HG03159 (cell line): ENCODE measurements at regions not wholly inside any gene's neighbourhood (a gene's known extent, or its start where the extent isn't known, plus 50 kb on each side); places are given as distances from the start of the nearest gene placed in this dataset.
"Not testable (repeated sequence)": the region's sequence is repeated elsewhere in the genome, so short reads cannot be mapped to it uniquely, and the experiment has no call there.

ENCODE experiments used
- ATAC-seq: cut with Tn5 transposase; IDR thresholded peaks from one replicate; pipeline ENCODE4 v1.9.1; 2021; ENCODE audit warnings: mild to moderate bottlenecking, moderate library complexity; ENCODE audit not compliant: unreplicated experiment

- ATAC-seq: no peak
These were observed 120.0 kb downstream of the GALR1 start for GRCh38 chr18:77369644-77370043.

GRCh38 chr18:77373730-77374445, 124.2 kb downstream of the GALR1 start:
- no peak for ATAC-seq

DNA sequence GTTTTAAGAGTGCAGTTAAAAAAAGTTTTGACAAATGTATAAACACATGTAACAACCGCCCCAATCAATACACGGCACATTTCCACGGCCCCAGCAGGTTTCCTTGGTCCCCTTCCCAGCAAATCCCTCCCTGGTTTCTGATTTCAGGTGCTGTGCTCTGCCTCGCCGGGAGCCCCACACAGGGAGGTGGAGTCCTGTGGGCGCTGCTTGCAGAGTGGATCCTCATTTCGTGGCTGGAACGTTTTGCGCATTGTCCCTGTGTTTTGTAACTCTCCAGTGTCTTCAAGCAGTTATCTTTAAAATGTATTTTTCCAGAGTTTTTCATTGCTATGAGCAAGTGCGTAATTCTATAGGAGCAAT, 124.8 kb downstream of the GALR1 start:
- no peak for ATAC-seq

DNA sequence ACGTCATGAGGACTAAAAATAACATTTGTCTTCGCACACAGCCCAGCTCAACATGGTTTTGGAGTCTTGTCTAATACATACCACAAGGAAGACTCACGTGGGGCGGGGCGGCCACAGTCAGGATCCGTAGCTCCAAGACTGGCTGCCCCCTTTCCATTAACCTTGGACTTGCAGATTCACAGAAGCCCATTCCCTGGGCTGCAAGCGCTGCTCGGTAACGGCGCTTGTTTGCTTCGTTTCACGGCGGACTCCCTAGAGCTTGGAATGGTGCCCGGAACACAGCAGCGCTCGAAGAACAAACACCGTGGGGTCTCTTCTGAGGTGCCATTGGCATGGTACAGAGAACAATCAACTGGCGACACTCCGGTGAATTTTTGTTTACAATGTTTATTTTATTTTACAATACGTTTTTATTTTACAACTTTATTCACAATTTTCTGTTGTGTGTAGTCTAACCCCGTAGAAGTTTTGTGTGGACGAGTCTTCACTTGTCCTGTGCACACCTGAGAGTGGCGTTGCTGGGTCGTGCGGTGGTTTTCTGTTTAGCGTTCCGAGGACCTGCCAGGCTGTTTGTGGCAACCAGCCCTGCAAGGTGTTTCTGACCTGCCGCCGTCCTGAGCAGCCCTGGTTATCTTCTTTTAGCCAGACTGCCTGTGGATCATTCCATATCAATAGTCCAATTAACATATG, 126.5 kb downstream of the GALR1 start:
- no peak for ATAC-seq

- ATAC-seq: no peak
These were observed 127.1 kb downstream of the GALR1 start for GRCh38 chr18:77376733-77377094.

DNA sequence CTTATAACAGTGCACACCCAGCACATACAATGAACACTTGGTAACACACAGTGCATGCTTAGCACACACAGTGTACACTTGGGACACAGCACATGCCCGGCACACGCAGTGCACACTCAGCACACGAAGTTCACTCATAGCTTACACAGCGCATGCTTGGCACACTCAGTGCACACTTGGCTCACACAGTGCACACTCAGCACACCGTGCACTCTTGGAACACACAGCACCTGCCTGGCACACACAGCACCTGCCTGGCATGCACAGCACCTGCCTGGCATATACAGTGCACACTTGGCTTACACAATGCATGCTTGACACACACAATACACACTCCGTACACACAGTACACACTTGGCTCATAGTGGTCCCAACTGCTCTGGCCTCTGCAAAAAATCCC, 128.2 kb downstream of the GALR1 start:
- ATAC-seq: no peak

DNA sequence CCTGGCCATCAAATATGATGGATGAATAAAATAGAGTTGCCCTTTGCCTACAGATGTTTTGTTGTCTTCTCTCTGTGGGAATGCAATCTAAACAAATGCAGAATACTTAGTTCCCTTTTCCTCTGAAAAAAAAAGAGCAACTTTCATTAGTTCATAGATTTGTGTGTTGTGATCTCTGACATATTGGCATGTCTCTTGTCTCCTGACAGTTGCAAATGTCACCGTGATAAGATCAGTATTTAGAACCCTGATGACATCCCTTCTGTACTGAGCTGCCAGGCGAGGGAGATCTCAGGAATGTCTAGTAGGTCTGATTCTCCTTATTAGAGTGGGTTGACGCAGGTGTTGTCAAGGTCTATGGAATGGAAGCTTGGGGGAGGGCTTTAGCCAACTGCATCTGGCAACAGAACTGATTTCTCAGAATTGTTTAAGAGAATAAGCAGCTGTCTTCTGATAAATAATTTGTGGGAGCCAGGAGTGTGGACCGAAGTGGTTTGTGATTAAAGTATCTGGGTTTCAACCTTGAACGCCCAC, 130.4 kb downstream of the GALR1 start:
- no peak for ATAC-seq

GRCh38 chr18:77380695-77381094, 131.0 kb downstream of the GALR1 start:
- ATAC-seq: no peak

DNA sequence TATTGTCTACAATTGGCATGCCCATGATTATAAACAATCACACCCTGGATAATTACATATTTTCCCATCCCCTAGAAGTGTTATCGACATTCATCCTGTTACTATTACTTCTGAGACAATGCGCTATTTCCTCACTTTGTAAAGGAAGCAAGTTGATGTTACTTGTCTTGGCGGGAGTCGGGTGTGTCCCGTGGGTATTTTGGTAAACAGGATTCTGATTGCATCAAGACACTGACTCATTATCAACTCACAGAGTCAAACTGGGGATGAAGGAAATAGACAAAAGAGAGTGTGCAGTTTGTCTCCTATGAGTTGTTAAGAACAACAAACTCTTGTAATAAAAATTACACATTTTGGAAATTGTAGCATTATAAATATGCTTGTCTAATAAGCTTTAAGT, 142.7 kb downstream of the GALR1 start:
- no peak for ATAC-seq

- ATAC-seq: no peak
These were observed 143.9 kb downstream of the GALR1 start for GRCh38 chr18:77393519-77393918.

- ATAC-seq: no peak
These were observed 146.3 kb downstream of the GALR1 start for GRCh38 chr18:77395953-77396352.

GRCh38 chr18:77397056-77397455, 147.4 kb downstream of the GALR1 start:
- no peak for ATAC-seq

DNA sequence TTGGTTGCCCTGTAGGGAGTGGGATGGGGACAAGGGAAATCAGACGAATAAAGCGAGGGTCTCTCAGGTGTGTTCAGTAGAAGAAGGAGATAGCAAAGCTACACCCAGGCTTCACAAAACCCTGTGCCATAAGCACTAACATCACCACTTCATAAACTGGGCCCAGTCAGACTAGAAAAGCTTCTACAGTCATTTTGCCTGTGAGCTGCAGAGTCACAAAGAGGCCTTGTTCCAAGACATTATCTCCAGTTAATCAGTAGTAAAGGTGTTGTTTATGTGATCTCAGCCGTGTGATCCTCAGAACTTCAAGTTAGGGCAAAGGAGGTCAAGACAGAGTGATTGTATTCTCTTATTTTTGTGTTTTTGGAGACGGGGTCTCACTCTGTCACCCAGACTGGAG, 148.0 kb downstream of the GALR1 start:
- ATAC-seq: no peak

- no peak for ATAC-seq
These were observed 150.9 kb downstream of the GALR1 start for GRCh38 chr18:77400561-77400960.

DNA sequence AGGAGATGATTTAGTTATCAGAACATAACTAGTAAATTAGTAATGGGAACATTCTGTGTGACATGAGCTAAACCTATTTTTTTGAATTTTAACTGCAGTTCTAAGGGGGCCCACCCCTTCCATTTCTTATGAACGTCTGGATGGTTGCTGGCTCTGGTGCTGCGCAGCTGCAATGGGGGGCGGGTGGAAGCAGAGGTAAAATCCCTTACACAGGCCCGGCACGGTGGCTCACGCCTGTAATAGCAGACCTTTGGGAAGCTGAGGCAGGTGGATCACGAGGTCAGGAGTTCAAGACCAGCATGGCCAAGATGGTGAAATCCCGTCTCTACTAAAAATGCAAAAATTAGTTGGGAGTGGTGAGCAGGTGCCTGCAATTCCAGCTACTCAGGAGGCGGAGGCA, 151.5 kb downstream of the GALR1 start:
- no peak for ATAC-seq

- no peak for ATAC-seq
These were observed 154.4 kb downstream of the GALR1 start for GRCh38 chr18:77403969-77404535.

- no peak for ATAC-seq
These were observed 155.4 kb downstream of the GALR1 start for GRCh38 chr18:77405096-77405495.

- no peak for ATAC-seq
These were observed 158.1 kb downstream of the GALR1 start for GRCh38 chr18:77407733-77408132.

DNA sequence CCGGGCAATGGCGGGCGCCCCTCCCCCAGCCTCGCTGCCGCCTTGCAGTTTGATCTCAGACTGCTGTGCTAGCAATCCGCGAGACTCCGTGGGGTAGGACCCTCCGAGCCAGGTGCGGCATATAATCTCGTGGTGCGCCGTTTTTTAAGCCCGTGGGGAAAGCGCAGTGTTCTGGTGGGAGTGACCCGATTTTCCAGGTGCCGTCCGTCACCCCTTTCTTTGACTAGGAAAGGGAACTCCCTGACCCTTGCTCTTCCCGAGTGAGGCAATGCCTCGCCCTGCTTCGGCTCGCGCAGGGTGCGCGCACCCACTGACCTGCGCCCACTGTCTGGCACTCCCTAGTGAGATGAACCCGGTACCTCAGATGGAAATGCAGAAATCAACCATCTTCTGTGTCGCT, 171.9 kb downstream of the GALR1 start:
- ATAC-seq: not testable (repeated sequence)

DNA sequence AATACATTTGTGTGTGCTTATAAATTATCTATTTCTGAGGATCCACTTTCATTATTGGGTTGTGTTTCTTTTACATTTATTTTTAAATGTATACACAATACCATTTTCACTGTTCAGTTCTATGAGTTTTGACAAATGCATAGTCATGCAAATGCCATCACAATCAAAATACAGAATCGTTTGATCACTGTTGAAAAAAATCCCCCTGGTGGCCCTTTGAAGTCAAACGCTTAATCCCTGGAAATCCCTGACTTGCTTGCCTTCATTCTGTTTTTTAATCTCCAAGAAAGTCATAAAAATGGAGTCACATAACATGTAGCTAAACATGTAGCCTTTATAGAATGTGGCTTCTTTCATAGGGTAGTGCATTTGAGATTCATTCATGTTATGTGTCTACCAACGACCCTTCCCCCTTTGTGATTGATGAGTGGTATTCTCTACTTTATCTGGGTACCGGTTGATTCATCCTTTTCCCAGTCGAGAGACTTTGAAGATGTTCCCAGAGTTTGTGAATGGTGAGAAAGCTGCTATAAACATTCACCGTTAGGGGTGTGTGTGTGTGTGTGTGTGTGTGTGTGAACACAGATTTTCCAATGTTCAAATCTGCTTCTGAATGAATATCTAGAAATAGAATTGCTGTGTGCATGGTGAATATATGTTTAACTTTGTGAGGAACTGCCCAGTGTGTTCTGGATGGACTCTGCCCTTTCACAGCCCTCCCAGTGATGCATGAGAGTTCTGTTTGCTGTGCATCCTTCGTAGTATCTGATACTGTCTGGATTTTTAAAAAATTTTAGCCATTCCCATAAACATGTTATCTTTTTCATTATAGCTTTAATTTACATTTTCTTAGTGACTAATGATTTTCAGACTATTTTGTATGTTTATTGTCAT, 173.6 kb downstream of the GALR1 start:
- ATAC-seq: no peak

- ATAC-seq: no peak
These were observed 183.4 kb downstream of the GALR1 start for GRCh38 chr18:77433076-77433475.
